HepG2 (cell line): ENCODE measurements at regions not wholly inside any gene's neighbourhood (a gene's known extent, or its start where the extent isn't known, plus 50 kb on each side); places are given as distances from the start of the nearest gene placed in this dataset.

Experiments used
- ATAC-seq: fragments of 200-7000 bp; cut with Tn5 transposase; 3 replicates; pipeline ENCODE4 v1.9.1; 2020; ENCODE audit warnings: mild to moderate bottlenecking, moderate library complexity
- BruUV-seq: library from RNA; stranded (reverse); fragments of 400-500 nt; replicated peaks from 2 replicates; lab custom pipeline; 2021; lab: Mats Ljungman, UMichigan
- CTCF ChIA-PET: fragments of 300-600 bp; formaldehyde crosslinking; extraction: SDS; loops from one replicate; lab custom pipeline; 2021; ENCODE audit warnings: low total read pairs, inconsistent platforms, low intra/inter-chr PET ratio; lab: Yijun Ruan, JAX
- POLR2A ChIA-PET: fragments of 350-600 bp; sonication (Branson Sonifier 250); formaldehyde crosslinking; loops from one replicate; lab custom pipeline; 2020; ENCODE audit warnings: antibody characterized with exemption, inconsistent platforms; lab: Yijun Ruan, JAX
- DNase-seq: peaks from one replicate; pipeline ENCODE4 v3.0.0-alpha.2; 2015; ENCODE audit warnings: low spot score
- FAIRE-seq: peaks from 3 replicates; lab custom pipeline; 2011; peaks lifted over from hg19 to GRCh38; lab: Jason Lieb, UNC
- H2AFZ ChIP-seq: one replicate; pipeline ENCODE4 v1.6.1; 2011; ENCODE audit warnings: low read length, inconsistent platforms
- H3K27ac ChIP-seq: fragments of 300-600 bp; 3 replicates; pipeline ENCODE4 v1.8.0; 2011; ENCODE audit warnings: mixed run types, mild to moderate bottlenecking, mixed read lengths, low read length, inconsistent platforms; ENCODE audit not compliant: insufficient read depth; ENCODE audit errors: extremely low read length
- H3K27me3 ChIP-seq, 2 experiments: fragments of 200-600 bp in 1 of 2; 2 replicates in 1 of 2; 3 replicates in 1 of 2; pipeline versions ENCODE4 v1.6.0 to v1.8.0; 2011; ENCODE audit warnings: low read length in 2 of 2, mild to moderate bottlenecking in 2 of 2, moderate library complexity in 2 of 2, inconsistent platforms in 1 of 2; ENCODE audit not compliant: insufficient read depth in 2 of 2, control insufficient read depth in 1 of 2
- H3K36me3 ChIP-seq, 2 experiments: fragments of 200-600 bp in 1 of 2; replicated peaks in 1 of 2; 2 replicates in 1 of 2; 3 replicates in 1 of 2; pipeline versions ENCODE4 v1.5.1 to v1.8.0; 2011; ENCODE audit warnings: low read length in 2 of 2, inconsistent platforms in 1 of 2; ENCODE audit not compliant: insufficient read depth in 2 of 2, control insufficient read depth in 1 of 2
- H3K4me1 ChIP-seq: 2 replicates; pipeline ENCODE4 v1.5.1; 2012; ENCODE audit warnings: low read length, inconsistent platforms; ENCODE audit not compliant: insufficient read depth
- H3K4me2 ChIP-seq: 2 replicates; pipeline ENCODE4 v1.6.0; 2011; ENCODE audit warnings: low read depth, low read length, inconsistent platforms
- H3K4me3 ChIP-seq, 3 experiments: fragments of 200-600 bp in 1 of 3; sonication (generic), shearing (Covaris generic) in 1 of 3; replicated peaks in 1 of 3; 2 replicates each; pipeline ENCODE4 v1.5.1; 2011 to 2016; ENCODE audit warnings: low read length in 3 of 3, inconsistent platforms in 2 of 3, low read depth in 2 of 3, mild to moderate bottlenecking in 2 of 3, control low read depth in 1 of 3, mixed read lengths in 1 of 3; ENCODE audit not compliant: insufficient read depth in 1 of 3
- H3K79me2 ChIP-seq: one replicate; pipeline ENCODE4 v1.6.1; 2011; ENCODE audit warnings: low read length, inconsistent platforms; ENCODE audit not compliant: insufficient read depth
- H3K9ac ChIP-seq: 2 replicates; pipeline ENCODE4 v1.6.0; 2011; ENCODE audit warnings: mild to moderate bottlenecking, low read depth, low read length, inconsistent platforms; ENCODE audit not compliant: insufficient read depth
- H3K9me3 ChIP-seq: 2 replicates; pipeline ENCODE4 v1.5.1; 2012; ENCODE audit warnings: mild to moderate bottlenecking, low read length
- H4K20me1 ChIP-seq: 2 replicates; pipeline ENCODE4 v1.6.0; 2011; ENCODE audit warnings: inconsistent platforms, mild to moderate bottlenecking, low read length, moderate library complexity; ENCODE audit not compliant: insufficient read depth
- AKNA ChIP-seq: sonication (generic); formaldehyde crosslinking; IDR thresholded peaks from 2 replicates; pipeline ENCODE4 v1.4.0; 2020; ENCODE audit warnings: missing genetic modification reagents, borderline replicate concordance
- ELF4 ChIP-seq: sonication (generic); formaldehyde crosslinking; IDR thresholded peaks from 2 replicates; pipeline ENCODE4 v1.5.0; 2020; ENCODE audit warnings: missing genetic modification reagents, mild to moderate bottlenecking, moderate library complexity, borderline replicate concordance
- KLF9 ChIP-seq: IDR thresholded peaks from 2 replicates; pipeline ENCODE4 v1.6.1; 2016; ENCODE audit warnings: low read depth
- MAF1 ChIP-seq: sonication (generic); formaldehyde crosslinking; IDR thresholded peaks from 2 replicates; pipeline ENCODE4 v1.5.0; 2020; ENCODE audit warnings: missing genetic modification reagents, borderline replicate concordance
- NFYC ChIP-seq: IDR thresholded peaks from 2 replicates; pipeline ENCODE4 v1.6.1; 2016; ENCODE audit warnings: missing genetic modification reagents, missing compliant biosample characterization
- NR3C1 ChIP-seq: sonication (generic); formaldehyde crosslinking; IDR thresholded peaks from 2 replicates; pipeline ENCODE4 v1.4.0; 2020; ENCODE audit warnings: missing genetic modification reagents
- TOE1 ChIP-seq: sonication (generic); formaldehyde crosslinking; IDR thresholded peaks from 2 replicates; pipeline ENCODE4 v1.4.0; 2020; ENCODE audit warnings: mild to moderate bottlenecking, missing genetic modification reagents
- ZBTB1 ChIP-seq: sonication (generic); formaldehyde crosslinking; IDR thresholded peaks from 2 replicates; pipeline ENCODE4 v1.4.0; 2020; ENCODE audit warnings: missing genetic modification reagents, borderline replicate concordance
- ZBTB38 ChIP-seq: sonication (generic); formaldehyde crosslinking; IDR thresholded peaks from 2 replicates; pipeline ENCODE4 v1.5.1; 2020; ENCODE audit warnings: mild to moderate bottlenecking, missing genetic modification reagents
- ZBTB42 ChIP-seq: sonication (generic); formaldehyde crosslinking; IDR thresholded peaks from 2 replicates; pipeline ENCODE4 v1.5.0; 2020; ENCODE audit warnings: mild to moderate bottlenecking, missing genetic modification reagents
- ZNF460 ChIP-seq: sonication (generic); formaldehyde crosslinking; IDR thresholded peaks from 2 replicates; pipeline ENCODE4 v1.5.1; 2020; ENCODE audit warnings: missing genetic modification reagents, mild to moderate bottlenecking, borderline replicate concordance
- in situ Hi-C: cut with HindIII; loops from 2 replicates; pipeline ENCODE4 v1.10.0; 2017; ENCODE audit warnings: low pct_unique_long_range_greater_than_20kb; ENCODE audit not compliant: extremely low pct_ligation_motif_present
- intact Hi-C: fragments of 100-400 bp; cut with micrococcal nuclease; formaldehyde crosslinking; loops from one replicate; pipeline ENCODE4 v1.10.0; 2022; ENCODE audit not compliant: unreplicated experiment

DNA sequence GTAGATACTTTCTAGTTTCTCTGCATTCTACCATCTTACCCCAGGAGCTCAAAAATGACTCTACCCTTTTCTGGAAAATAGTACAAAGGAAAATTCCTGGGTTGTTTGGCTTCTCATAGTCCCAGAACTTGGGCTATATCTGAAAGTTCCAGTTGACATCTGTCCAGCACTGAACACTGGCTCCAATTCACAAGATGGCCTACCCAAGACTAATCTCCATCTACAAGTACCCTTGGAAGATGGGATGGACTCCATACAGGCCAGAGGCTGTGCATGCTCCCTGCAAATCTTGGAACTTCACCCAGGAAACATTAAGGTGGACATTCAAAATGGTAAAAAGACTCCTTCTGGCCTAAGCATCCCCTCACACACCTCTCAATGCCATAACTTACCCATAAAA is 427.1 kb downstream of the DTWD2 start:
- Histone ChIP-seq H3K9ac (no peak overlapping the region), H3K79me2 (no peaks in the 10 kb centered on the region), H3K27me3 (no peaks in the 10 kb centered on the region)
- ChIA-PET CTCF (no interaction called here), POLR2A (no interaction called here)
- ATAC-seq: no peak
- in situ Hi-C loops: no loop called here
- no TSS peak for BruUV-seq
- no peak for DNase-seq
- no peak for TF ChIP-seq ZNF460 (CRISPR knock-in tag)
- TF ChIP-seq AKNA (CRISPR knock-in tag): no peak
- no peak for TF ChIP-seq ZBTB38 (CRISPR knock-in tag)
- no peak for TF ChIP-seq TOE1 (CRISPR knock-in tag)
- TF ChIP-seq ZBTB1 (CRISPR knock-in tag): no peak
- TF ChIP-seq NFYC (CRISPR knock-in tag): no peak
- TF ChIP-seq ZBTB42 (CRISPR knock-in tag): no peak
- no peak for TF ChIP-seq NR3C1
- TF ChIP-seq MAF1 (CRISPR knock-in tag): no peak
- TF ChIP-seq KLF9 (CRISPR knock-in tag): no peak
- no peak for TF ChIP-seq ELF4 (CRISPR knock-in tag)
- TF ChIP-seq, all 625 proteins: peak for 0
- H3K9me3 ChIP-seq: no peaks in the 10 kb centered on the region
- no peaks in the 10 kb centered on the region for H3K4me1 ChIP-seq
- H3K4me2 ChIP-seq: no peak overlapping the region
- no peak overlapping the region for H3K27ac ChIP-seq
- no peaks in the 10 kb centered on the region for H4K20me1 ChIP-seq
- no peak overlapping the region for H2AFZ ChIP-seq
- intact Hi-C loops: no loop called here
- no peaks in the 10 kb centered on the region for H3K36me3 ChIP-seq
- H3K4me3 ChIP-seq: no peak overlapping the region
- no peak for FAIRE-seq
